PC-3 (cell line): ENCODE measurements at regions not wholly inside any gene's neighbourhood (a gene's known extent, or its start where the extent isn't known, plus 50 kb on each side); places are given as distances from the start of the nearest gene placed in this dataset.
"Not testable (repeated sequence)": the region's sequence is repeated elsewhere in the genome, so short reads cannot be mapped to it uniquely, and the experiment has no call there.

Experiments used
- EZH2phosphoT487 ChIP-seq: fragments of 300-600 bp; sonication (generic); IDR thresholded peaks from 2 replicates; pipeline ENCODE4 v1.6.1; 2018; ENCODE audit warnings: mild to moderate bottlenecking, antibody characterized with exemption, low read length, borderline replicate concordance
- TF ChIP-seq, protein P1 (sequence below): fragments of 300-600 bp; sonication (generic); conservative IDR thresholded peaks from 2 replicates; pipeline ENCODE4 v1.5.1; 2017; ENCODE audit warnings: antibody characterized with exemption, low read depth, mild to moderate bottlenecking, low read length

DNA sequence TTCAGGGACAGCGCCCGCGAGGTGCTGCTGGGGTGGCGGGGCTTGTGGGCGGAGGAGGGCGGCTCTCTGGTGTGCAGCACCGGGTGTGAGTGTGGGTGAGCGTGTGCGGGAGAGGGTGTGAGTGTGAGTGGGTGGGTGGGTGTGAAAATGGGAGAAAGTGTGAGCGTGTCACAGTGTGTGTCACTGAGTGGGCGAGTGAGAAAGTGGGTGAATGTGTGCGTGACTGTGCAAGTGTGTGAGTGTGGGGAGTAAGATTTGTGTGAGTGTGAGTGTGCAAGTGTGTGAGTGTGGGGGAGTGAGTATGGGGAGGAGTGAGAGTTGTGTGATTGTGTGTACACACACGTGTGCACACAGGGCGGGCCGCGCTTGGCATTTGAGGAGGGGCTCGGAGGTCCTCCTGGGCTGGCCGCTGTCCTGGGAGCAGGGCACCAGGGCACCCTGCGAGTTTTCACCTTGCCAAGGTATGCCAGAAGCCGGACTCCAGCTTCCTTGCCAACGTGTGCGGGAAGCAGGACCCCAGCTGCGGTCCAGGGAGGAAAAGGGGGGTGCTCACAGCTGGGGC lies 63.1 kb upstream of the DPP6 start:
- TF ChIP-seq, protein P1, sequence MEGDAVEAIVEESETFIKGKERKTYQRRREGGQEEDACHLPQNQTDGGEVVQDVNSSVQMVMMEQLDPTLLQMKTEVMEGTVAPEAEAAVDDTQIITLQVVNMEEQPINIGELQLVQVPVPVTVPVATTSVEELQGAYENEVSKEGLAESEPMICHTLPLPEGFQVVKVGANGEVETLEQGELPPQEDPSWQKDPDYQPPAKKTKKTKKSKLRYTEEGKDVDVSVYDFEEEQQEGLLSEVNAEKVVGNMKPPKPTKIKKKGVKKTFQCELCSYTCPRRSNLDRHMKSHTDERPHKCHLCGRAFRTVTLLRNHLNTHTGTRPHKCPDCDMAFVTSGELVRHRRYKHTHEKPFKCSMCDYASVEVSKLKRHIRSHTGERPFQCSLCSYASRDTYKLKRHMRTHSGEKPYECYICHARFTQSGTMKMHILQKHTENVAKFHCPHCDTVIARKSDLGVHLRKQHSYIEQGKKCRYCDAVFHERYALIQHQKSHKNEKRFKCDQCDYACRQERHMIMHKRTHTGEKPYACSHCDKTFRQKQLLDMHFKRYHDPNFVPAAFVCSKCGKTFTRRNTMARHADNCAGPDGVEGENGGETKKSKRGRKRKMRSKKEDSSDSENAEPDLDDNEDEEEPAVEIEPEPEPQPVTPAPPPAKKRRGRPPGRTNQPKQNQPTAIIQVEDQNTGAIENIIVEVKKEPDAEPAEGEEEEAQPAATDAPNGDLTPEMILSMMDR = not testable (repeated sequence)
- TF ChIP-seq EZH2phosphoT487 = not testable (repeated sequence)
